ENCODE measurements at regions not wholly inside any gene's neighbourhood (a gene's known extent, or its start where the extent isn't known, plus 50 kb on each side); places are given as distances from the start of the nearest gene placed in this dataset.

DNA sequence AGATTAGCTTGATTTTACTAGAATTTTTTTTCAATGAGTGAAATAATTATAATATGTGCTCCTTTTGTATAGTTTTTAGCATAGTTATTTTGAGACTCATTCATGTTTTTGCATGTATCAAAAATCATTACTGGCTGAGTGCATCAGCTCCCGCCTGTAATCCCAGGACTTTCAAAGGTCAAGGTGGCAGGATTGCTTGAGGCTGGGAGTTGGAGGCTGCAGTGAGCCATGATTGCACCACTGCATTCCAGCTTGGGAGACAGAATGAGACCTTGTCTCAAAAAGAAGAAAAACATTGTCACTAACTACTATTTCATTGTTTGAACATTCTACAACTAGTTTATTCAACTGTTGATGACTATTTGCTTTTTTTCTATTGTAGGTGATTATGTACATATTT, 802.7 kb downstream of the SLC16A7 start:
- H3K27ac Mint-ChIP-seq, result no peak overlapping the region
- ChIA-PET POLR2A (no interaction called here), CTCF (no interaction called here)
- TF ChIP-seq, protein P1, sequence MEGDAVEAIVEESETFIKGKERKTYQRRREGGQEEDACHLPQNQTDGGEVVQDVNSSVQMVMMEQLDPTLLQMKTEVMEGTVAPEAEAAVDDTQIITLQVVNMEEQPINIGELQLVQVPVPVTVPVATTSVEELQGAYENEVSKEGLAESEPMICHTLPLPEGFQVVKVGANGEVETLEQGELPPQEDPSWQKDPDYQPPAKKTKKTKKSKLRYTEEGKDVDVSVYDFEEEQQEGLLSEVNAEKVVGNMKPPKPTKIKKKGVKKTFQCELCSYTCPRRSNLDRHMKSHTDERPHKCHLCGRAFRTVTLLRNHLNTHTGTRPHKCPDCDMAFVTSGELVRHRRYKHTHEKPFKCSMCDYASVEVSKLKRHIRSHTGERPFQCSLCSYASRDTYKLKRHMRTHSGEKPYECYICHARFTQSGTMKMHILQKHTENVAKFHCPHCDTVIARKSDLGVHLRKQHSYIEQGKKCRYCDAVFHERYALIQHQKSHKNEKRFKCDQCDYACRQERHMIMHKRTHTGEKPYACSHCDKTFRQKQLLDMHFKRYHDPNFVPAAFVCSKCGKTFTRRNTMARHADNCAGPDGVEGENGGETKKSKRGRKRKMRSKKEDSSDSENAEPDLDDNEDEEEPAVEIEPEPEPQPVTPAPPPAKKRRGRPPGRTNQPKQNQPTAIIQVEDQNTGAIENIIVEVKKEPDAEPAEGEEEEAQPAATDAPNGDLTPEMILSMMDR (IDR thresholded peaks at IDR 0.05), result no peak
- ATAC-seq (no peak), DNase-seq (no peak)
- no peaks in the 10 kb centered on the region for H3K4me1 Mint-ChIP-seq (ENCODE audit: low read depth)
- H3K36me3 Mint-ChIP-seq (ENCODE audit: low read depth), result no peaks in the 10 kb centered on the region
- H3K9me3 Mint-ChIP-seq, result peaks cover 2% of the 10 kb centered on the region
- H3K27me3 Mint-ChIP-seq, result no peaks in the 10 kb centered on the region
- intact Hi-C loops (cut with micrococcal nuclease), result no loop called here
- H3K4me3 Mint-ChIP-seq, result no peak overlapping the region

GRCh38 chr12:60399064-60399463, 803.2 kb downstream of the SLC16A7 start:
- H3K27me3 Mint-ChIP-seq, result no peaks in the 10 kb centered on the region
- intact Hi-C loops (cut with micrococcal nuclease), result no loop called here
- H3K27ac Mint-ChIP-seq, result no peak overlapping the region
- ChIA-PET POLR2A (no interaction called here), CTCF (no interaction called here)
- no peaks in the 10 kb centered on the region for H3K4me1 Mint-ChIP-seq (ENCODE audit: low read depth)
- no peak overlapping the region for H3K4me3 Mint-ChIP-seq
- TF ChIP-seq, protein P1 (IDR thresholded peaks at IDR 0.05), result no peak
- no peak for ATAC-seq
- peaks cover 2% of the 10 kb centered on the region for H3K9me3 Mint-ChIP-seq
- DNase-seq, result no peak
- H3K36me3 Mint-ChIP-seq (ENCODE audit: low read depth), result no peaks in the 10 kb centered on the region

GRCh38 chr12:60402996-60403395, 807.2 kb downstream of the SLC16A7 start:
- TF ChIP-seq, protein P1 (IDR thresholded peaks at IDR 0.05), result no peak
- POLR2A ChIA-PET, result no interaction called here
- DNase-seq, result no peak
- Mint-ChIP-seq H3K27ac (no peak overlapping the region), H3K4me3 (no peak overlapping the region), H3K27me3 (no peaks in the 10 kb centered on the region), H3K36me3 (ENCODE audit: low read depth) (no peaks in the 10 kb centered on the region), H3K4me1 (ENCODE audit: low read depth) (no peaks in the 10 kb centered on the region), H3K9me3 (peaks cover 2% of the 10 kb centered on the region)
- intact Hi-C loops (cut with micrococcal nuclease), result no loop called here
- ATAC-seq, result no peak
- CTCF ChIA-PET, result no interaction called here

GRCh38 chr12:60415351-60415750, 819.5 kb downstream of the SLC16A7 start:
- CTCF ChIA-PET, result no interaction called here
- H3K27me3 Mint-ChIP-seq, result no peaks in the 10 kb centered on the region
- no peak overlapping the region for H3K27ac Mint-ChIP-seq
- TF ChIP-seq, protein P1 (IDR thresholded peaks at IDR 0.05), result no peak
- POLR2A ChIA-PET, result no interaction called here
- intact Hi-C loops (cut with micrococcal nuclease), result no loop called here
- no peaks in the 10 kb centered on the region for H3K36me3 Mint-ChIP-seq (ENCODE audit: low read depth)
- H3K4me1 Mint-ChIP-seq (ENCODE audit: low read depth), result no peaks in the 10 kb centered on the region
- H3K4me3 Mint-ChIP-seq, result no peak overlapping the region
- H3K9me3 Mint-ChIP-seq, result peaks cover 7% of the 10 kb centered on the region
- ATAC-seq (no peak), DNase-seq (no peak)

DNA sequence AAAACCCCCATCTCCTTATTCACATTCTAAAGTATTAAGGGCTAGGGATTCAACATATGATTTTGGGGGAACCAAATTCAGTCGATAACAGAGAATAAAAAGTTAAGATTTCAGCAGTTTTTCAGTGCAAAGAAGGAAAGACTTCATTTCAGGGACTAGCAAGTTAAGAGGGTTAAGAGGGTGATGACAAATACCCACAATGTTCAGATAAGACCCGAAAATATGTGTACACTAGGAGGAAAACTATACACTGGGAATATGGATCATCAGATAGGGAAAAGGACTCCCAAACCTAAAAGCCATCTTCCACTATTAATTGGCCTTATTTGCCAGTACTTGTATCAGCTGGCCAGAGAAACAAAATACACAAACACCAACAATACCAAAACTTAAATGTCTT, 824.2 kb downstream of the SLC16A7 start:
- CTCF ChIA-PET, result no interaction called here
- Mint-ChIP-seq H3K4me1 (ENCODE audit: low read depth) (no peaks in the 10 kb centered on the region), H3K9me3 (peaks cover 7% of the 10 kb centered on the region), H3K36me3 (ENCODE audit: low read depth) (no peaks in the 10 kb centered on the region), H3K27ac (no peak overlapping the region), H3K4me3 (no peak overlapping the region), H3K27me3 (no peaks in the 10 kb centered on the region)
- TF ChIP-seq, protein P1 (IDR thresholded peaks at IDR 0.05), result no peak
- intact Hi-C loops (cut with micrococcal nuclease), result no loop called here
- POLR2A ChIA-PET, result no interaction called here
- ATAC-seq (no peak), DNase-seq (no peak)
